ENCODE measurements at regions not wholly inside any gene's neighbourhood (a gene's known extent, or its start where the extent isn't known, plus 50 kb on each side); places are given as distances from the start of the nearest gene placed in this dataset.

DNA sequence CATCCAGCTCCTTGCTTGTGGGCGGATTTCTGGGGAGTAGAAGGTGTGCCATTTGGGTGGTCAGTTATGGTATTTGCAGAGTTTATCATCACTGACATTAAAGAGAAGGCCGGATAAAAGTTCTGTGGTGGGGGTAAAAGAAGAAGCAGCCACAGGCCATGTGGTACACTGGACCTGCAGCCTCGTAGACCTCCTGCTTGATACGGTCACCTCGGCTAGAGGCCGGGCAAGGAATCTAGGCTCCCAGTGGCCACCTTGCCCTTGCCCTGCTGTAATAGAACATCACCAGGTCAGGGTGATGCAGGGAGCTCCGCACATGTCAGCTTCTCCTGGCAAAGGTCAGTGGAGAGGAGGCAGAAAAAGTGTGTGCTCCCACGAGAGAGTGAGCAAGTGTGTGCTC is 376.1 kb upstream of the IRX4 start:
- TF ChIP-seq, protein P1, sequence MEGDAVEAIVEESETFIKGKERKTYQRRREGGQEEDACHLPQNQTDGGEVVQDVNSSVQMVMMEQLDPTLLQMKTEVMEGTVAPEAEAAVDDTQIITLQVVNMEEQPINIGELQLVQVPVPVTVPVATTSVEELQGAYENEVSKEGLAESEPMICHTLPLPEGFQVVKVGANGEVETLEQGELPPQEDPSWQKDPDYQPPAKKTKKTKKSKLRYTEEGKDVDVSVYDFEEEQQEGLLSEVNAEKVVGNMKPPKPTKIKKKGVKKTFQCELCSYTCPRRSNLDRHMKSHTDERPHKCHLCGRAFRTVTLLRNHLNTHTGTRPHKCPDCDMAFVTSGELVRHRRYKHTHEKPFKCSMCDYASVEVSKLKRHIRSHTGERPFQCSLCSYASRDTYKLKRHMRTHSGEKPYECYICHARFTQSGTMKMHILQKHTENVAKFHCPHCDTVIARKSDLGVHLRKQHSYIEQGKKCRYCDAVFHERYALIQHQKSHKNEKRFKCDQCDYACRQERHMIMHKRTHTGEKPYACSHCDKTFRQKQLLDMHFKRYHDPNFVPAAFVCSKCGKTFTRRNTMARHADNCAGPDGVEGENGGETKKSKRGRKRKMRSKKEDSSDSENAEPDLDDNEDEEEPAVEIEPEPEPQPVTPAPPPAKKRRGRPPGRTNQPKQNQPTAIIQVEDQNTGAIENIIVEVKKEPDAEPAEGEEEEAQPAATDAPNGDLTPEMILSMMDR (IDR thresholded peaks at IDR 0.05; ENCODE audit: low read depth, low read length, poor library complexity, severe bottlenecking) = no peak
- no peak for TF ChIP-seq EZH2phosphoT487 (IDR thresholded peaks at IDR 0.05; ENCODE audit: borderline replicate concordance, low read length)

Measured in DOHH2 (cell line).